Limb (tissue), 2 donors: ENCODE measurements at regions not wholly inside any gene's neighbourhood (a gene's known extent, or its start where the extent isn't known, plus 50 kb on each side); places are given as distances from the start of the nearest gene placed in this dataset.

ENCODE experiments used
- DNase-seq, 2 donors: peaks; one replicate each; pipeline ENCODE4 v3.0.0-alpha.2; 2016; ENCODE audit errors: extremely low spot score in 2 of 2

GRCh38 chr17:17417718-17418181 lies 59.0 kb upstream of the MED9 start:
- DNase-seq = no peak

- no peak for DNase-seq
Observed at GRCh38 chr17:17419166-17419565, 57.6 kb upstream of the MED9 start.

DNA sequence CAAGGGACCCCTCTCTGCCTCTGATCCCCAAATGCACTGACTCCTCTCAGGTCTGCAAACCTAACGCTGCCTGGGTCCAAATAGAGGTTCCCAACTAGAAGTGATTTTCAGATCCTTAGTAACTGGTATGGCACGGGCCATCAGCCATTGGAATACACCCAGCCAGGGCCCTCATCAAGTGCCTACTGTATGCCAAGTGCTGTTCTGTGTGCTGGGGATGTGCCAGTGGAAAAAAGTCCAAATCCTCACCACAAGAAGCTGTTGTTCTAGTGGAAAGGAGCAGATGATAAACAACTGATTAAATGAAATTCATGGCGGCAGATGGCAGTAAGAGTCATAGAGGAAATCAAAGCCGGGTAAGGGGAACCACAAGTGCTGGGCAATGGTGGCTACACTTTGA lies 57.2 kb upstream of the MED9 start:
- no peak for DNase-seq

- no peak for DNase-seq
Observed at GRCh38 chr17:17420082-17420481, 56.7 kb upstream of the MED9 start.

- DNase-seq = no peak
Observed at GRCh38 chr17:17420561-17421269, 56.1 kb upstream of the MED9 start.

- DNase-seq = no peak
Observed at GRCh38 chr17:17421346-17422216, 55.2 kb upstream of the MED9 start.

GRCh38 chr17:17422217-17422610 lies 54.6 kb upstream of the MED9 start:
- no peak for DNase-seq

GRCh38 chr17:17422641-17423040 lies 54.2 kb upstream of the MED9 start:
- no peak for DNase-seq

- no peak for DNase-seq
Observed at GRCh38 chr17:17423656-17424055, 53.1 kb upstream of the MED9 start.

DNA sequence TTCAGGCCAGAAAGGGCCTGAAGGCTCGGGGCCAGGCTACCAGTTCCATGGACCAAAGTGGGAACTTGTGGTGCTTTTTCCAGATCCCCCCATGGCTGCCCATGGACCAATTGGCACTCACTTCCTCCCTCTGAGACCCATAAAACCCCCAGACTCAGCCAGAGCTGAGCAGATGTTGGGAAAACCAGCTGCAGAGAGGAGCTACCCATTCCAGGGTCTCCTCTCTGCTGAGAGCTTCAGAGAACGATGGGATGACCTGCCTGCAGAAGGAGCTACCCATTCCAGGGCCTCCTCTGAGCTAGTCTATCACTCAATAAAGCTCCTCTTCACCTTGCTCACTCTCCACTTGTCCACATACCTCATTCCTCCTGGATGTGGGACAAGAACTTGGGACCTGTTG lies 52.2 kb upstream of the MED9 start:
- no peak for DNase-seq

DNA sequence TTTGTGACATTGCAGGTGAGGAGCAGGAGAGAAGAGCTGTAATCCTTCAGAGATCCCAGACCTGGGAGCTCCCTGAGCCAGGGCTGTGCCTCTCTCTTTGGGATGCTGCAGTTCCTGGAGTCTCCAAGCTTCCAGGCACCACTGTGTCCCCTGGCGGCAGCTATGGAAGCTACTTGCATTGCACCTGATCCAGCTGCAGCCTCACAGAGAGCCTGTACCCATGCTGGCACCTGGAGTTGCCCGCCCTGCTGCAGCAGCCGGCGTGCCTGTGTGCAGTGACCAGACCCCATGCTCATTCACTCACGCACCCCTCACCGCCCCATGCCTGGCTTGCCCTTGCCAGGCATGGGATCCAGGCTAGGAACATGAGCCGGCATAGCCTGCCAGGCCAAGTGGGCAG lies 51.8 kb upstream of the MED9 start:
- no peak for DNase-seq

GRCh38 chr17:17425591-17425990 lies 51.2 kb upstream of the MED9 start:
- DNase-seq = no peak

- no peak for DNase-seq
Observed at GRCh38 chr17:17426184-17426583, 50.6 kb upstream of the MED9 start.
